HUDEP-2 (cell line): ENCODE measurements at regions not wholly inside any gene's neighbourhood (a gene's known extent, or its start where the extent isn't known, plus 50 kb on each side); places are given as distances from the start of the nearest gene placed in this dataset.

Source experiments
- DNase-seq, 76 experiments: peaks; one replicate each; lab custom pipeline; 2025; ENCODE audit not compliant: unreplicated experiment in 76 of 76; lab: John Stamatoyannopoulos, UW

DNA sequence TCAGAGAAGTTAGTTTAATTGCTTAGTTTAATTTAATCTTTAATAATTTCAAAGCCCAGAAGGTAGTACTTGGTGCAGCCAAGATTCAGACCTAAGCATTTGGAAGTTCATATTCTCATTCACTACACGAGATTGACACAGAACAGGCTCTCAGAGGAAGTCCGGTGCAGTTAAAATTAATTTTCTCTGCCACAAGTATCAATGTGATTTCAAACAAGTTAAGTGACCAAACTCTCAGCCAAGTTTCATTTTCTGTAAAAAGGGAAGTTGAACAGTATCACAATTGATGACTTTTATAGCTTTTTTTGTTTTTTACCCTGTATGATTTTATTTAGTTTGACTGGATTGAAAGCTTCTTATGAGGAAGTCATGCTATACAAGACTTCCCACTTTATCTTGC, 1494.9 kb upstream of the LRRTM3 start:
- DNase-seq, result no peak

DNA sequence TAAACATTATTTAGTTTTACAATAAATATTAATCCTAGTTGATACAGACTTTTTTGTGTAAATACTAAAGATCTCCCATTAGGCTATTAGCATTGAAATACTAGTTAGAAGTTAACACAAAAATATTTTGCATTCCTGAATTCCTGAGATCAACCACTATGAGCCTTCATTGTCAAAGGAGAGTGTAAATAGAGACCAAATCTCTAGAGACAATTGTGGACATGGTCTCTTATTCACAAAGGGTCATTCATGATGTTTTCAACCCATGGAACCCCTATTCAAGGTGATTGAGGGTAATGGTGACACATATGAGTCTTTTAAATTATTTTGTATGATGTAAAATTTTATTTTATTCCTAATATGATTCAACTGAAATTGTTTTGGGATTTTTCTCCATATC, 1454.8 kb upstream of the LRRTM3 start:
- DNase-seq, result no peak

DNA sequence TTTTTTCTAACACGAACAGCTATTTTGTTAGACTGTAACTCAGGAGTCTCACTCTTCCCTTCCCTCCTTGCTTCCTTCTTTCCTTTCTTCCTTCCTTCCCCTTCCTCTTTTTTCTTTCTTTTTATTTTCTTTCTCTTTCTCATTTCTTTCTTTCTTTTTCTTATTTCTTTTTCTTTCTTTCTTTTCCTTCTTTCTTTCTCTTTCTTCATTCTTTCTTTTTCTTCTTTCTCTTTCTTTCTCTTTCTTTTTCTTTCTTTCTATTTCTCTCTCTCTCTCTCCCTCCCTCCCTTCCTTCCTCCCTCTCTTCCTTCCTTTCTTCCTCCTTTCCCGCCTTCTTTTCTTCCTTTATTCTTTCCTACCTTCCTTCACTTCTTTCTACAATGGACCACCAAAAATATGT, 1443.0 kb upstream of the LRRTM3 start:
- no peak for DNase-seq

DNA sequence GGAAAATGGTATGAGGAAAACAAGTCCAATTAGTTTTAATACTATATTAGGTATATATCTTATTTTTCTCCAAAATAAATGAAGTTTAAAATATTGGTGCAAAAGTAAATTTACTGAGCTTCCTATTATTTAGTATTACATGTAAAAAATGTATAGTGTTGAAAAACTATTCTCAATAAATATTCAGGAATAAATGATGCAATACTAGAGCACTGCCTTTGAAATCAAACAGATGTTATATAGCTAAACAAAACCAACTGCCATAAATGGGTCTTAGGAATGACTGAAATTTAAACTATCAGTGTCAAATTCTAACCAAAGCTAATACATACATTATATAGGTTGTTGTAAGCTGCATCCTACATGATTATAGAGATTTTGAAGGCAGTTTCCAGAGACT, 1434.0 kb upstream of the LRRTM3 start:
- no peak for DNase-seq

DNA sequence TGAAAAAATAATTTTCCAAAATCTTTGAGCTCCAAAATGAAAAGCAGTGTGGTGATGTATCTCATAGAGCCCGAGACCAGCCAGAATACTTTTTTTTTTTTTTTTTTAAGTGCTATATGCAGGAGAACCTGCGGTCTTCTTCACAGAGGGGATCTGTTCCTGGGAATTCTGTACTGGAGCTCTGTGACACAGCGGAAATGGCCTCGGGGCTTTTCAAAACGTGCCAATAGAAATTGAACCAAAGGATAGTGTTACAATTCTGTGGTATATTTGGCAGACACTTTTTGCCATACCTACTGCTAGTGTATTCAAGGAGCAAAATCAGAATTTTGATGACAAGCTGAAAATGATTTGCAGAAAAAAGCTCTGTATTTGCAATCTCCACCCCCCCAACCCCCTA, 1429.3 kb upstream of the LRRTM3 start:
- DNase-seq, result no peak

DNA sequence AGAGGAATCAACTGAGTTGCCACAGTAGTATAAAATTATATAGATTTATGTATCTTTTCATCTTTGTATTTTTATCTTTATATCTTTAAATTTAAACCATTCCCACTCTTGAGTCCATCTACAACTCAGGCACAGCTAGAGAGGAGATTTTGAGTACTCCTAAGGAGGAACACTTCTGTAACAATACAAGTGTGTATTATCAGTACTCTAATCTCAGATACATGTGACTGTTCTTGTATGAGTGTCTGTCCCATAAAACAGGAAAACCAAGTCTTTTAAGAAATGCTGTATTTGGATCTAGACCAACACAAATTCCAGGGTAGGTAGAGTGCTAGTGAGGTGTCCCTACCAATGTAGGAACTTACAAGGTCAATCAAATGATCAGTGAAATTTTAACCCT, 1428.0 kb upstream of the LRRTM3 start:
- DNase-seq, result no peak

DNA sequence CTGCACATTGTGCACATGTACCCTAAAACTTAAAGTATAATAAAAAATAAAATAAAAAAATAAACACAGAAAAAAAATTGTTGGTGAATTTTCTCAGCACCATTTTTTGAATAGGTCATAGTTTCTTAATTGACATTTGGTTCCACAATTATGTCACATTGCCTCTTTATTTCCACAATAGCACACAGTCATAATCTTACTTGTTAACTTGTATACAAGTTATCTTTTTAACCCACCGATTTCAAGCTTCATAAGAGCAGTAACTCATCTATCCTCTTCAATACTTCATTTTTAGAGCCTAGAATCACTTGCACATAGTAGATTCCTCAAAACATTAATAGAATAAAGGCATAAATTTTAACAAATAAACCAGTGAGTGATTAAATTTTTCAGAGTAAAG, 1425.1 kb upstream of the LRRTM3 start:
- DNase-seq, result no peak

DNA sequence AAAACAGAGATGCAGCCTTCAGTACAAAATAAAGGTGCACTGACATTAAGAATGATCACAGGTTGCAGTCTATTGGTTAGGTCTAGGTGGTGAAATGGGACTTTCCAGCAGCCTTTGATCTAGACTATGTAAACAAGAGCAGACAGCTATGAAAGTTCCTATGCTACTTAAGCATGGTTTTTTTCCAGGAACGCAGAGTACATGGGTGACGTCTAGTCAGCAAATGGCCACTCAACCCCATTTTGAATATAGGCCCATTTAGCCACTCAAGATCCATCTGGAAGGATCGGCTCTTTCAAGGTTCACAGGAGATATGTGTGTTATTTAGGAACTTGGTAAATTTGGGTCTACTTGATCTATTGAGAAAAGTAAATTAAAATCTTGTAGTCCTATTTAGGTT, 1424.6 kb upstream of the LRRTM3 start:
- DNase-seq, result no peak

DNA sequence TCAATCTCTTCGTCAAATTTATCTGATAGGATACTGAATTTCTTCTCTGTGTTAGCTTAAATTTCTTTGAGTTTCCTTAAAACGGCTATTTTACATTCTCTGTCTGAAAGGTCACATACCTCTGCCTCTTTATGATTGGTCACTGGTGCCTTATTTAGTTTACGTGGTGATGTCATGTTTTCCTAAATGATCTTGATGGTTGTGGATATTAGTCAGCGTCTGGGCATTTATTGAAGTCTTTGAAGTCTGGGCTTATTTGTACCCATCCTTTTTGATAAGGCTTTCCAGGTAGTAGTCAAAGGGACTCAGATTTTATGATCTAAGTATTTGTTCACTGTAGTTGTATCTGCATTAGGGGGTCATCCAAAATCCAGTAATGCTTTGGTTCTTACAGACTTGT, 1407.5 kb upstream of the LRRTM3 start:
- DNase-seq, result no peak

DNA sequence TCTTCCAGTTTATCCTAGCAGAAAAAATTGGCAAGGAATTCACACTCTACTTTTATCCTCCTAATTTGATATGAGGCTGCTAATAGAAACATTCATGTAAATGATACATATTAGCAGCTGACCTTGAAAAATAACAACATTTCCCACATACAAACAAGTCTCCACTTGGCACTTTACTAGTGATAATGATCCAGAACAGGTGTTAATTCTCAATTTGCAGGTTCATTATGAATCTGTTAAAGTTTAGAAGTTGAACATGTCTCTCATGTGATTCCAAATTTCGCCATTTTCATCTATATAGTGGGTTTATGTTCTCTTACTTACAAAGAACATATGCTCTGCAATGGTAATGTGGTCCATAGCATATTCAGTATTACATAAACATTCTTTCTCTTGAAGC, 1396.8 kb upstream of the LRRTM3 start:
- no peak for DNase-seq

DNA sequence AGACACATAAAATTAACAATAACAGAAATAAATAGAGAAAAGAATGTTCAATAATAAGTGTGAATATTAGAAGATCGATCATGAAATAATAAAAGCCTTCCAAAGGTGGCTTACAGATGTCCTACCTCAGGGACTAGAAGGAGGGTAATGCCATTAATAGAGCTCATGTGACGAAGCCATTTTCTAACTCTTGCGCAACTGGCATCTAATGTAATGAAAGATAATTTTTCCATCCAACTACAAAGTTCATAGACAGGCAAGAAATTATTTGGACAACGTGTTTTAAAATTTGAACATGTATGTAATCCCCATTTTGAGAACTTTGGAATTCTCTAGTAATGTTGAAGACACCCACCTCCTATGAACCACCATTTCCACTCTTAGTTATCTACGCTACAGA, 1394.3 kb upstream of the LRRTM3 start:
- DNase-seq, result no peak

DNA sequence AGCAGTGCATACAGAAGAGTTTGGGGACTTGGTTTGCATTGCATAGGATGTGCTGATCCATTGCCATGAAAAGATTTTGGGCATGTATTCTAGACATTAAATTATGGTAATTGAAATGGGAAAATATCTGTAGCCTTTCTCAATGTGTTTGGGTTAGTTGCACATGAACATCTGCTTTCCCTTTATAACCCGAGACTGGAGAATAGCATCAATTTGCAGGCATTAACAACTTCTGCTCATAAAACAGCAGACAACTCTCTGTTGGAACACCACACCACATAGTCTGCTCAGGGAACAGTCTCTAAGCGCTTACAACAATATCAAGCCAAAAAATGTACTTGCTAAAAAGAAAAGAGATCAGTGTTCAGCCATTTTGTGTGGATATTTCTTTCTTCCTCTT, 1391.1 kb upstream of the LRRTM3 start:
- no peak for DNase-seq

DNA sequence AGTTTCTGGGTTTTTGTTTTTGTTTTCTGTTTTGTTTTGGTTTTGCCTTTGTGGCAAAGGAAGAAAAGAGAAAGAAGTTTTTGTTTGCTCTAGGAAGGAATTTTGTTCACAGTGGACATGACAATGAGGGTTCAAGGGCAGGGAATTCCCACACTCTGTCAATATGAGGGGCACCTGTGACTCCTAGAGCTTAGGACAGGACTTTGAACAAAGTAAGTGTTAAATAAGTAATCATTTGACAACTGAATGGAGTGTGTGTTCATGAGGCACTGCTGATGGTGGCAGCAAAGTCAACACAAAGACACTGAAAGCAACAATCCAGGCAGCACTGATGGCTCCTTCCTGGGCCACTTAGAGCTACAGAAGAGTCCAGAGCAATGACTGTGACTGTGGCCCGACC, 1381.1 kb upstream of the LRRTM3 start:
- DNase-seq, result no peak

DNA sequence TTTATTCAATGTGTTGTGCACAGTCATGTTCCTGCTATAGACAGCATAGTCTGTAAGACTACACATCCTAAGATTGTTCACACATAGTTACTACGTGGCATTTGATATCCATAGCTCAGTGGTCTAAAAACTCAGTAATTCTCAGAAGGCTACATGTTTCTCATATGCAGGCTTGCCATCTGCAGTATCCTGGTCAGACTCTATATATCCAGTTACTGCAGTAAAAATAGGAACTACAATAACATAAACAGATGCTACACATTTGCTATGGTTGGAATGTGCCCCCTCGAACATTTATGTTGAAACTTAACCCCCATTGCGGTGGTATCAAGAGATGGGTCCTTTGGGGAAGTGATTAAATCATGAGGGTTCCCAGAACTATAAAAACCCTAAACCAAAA, 1377.8 kb upstream of the LRRTM3 start:
- no peak for DNase-seq

DNA sequence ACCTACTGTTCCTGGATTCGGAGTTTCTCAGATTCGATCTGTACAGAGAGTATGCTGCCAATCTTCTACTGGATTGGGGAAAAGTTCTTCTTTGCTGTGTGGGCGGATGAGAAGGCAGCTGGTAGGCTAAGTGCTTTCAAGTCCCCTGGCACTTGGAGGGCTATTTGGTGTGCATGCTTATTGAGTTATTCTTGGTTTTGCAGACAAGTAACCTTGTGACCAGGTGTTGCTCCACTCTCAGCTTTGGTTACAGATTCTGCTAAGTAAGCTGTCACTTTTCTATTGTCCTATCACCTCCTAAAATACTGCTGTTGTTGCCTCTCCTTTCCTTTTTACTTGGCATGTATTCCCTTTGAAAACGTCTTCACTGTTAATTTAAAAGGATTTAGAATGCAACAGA, 1375.1 kb upstream of the LRRTM3 start:
- no peak for DNase-seq

DNA sequence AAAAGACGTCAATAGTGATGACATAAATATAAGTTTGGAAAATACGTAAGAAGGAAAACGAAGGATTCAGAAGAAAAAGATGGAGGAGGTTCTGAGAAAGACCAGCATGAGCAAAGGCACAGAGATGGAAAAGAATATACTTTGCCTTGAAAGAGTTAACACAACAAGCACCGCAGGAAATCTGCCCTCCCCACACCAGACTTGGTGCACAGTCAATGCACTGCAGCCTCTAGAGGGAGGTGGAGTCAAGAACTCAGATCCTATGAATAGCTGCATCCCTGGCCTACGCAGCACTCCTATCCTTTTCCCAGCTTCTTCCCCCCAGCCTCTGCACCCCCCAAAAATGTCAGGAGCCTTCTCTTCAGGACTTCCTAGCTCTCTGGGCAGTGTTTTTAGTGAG, 1370.6 kb upstream of the LRRTM3 start:
- DNase-seq, result no peak

DNA sequence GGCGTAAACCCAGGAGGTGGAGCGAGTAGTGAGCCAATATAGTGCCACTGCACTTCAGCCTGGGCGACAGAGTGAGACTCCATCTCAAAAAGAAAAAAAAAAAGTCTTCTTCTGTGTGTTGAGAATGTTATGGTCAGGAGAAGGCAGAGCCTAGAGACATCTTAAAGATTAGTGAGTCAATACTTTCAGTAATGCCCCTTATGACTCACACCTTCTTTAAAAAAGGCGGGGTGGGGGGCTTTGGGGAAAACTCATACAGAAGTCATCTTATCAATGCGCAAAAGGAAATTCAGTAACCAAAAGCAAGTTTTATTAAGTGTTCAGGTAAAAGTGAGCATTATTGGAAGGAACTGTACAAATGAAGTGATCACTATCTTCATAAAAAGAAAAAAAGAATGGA, 1369.8 kb upstream of the LRRTM3 start:
- DNase-seq, result no peak

DNA sequence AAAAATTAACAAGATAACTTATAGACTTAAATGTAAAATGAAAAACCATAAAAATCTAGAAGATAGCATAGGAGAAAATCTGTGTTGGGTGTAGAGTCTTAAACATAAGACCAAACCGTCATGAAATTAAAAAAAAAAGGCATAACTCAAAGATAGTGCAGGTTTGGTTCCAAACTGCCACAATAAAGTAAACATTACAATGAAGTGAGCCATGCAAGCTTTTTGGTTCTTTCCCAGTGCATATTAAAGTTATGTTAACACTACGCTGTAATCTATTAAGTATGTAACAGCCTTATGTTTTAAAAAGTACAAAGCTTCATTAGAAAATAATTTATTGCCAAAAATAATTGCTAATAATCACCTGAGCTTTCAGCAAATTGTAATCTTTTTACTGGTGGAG, 1366.5 kb upstream of the LRRTM3 start:
- no peak for DNase-seq

DNA sequence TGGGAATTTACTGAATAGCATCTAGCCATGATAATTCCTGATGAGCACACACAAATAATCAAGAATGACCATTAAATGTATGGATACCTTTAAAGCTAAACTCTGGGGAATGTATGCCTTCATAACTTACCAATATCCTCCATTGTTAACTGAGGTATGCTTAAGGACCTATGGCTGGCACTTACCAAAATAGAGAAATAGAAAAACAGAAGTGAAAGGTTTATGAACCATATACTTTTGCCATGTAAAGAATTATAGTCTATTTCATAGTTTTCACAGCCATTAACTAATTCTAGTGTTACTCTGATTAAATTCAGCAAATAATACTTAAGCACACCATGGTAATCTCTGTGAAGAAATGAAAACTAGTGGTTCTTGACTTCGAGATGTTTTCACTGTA, 1360.6 kb upstream of the LRRTM3 start:
- DNase-seq, result no peak

DNA sequence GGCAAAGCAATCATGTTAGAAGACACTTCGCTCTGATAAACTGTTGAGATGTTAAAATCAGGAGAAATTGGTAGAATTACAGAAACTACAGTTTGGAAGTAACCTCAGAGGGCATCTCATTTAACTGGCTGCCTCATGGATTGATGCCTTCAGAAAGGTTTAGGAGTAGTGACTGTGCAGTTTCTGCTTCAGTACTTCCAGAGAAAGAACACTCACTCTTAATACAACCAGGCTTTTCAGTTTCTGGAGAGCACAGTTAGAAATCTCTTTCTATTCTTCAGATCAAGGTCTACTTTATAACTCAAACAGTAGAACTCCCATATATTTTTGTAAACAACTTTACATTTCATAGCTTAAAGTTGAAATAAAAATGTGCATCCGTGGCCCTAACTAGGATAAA, 1358.9 kb upstream of the LRRTM3 start:
- no peak for DNase-seq

DNA sequence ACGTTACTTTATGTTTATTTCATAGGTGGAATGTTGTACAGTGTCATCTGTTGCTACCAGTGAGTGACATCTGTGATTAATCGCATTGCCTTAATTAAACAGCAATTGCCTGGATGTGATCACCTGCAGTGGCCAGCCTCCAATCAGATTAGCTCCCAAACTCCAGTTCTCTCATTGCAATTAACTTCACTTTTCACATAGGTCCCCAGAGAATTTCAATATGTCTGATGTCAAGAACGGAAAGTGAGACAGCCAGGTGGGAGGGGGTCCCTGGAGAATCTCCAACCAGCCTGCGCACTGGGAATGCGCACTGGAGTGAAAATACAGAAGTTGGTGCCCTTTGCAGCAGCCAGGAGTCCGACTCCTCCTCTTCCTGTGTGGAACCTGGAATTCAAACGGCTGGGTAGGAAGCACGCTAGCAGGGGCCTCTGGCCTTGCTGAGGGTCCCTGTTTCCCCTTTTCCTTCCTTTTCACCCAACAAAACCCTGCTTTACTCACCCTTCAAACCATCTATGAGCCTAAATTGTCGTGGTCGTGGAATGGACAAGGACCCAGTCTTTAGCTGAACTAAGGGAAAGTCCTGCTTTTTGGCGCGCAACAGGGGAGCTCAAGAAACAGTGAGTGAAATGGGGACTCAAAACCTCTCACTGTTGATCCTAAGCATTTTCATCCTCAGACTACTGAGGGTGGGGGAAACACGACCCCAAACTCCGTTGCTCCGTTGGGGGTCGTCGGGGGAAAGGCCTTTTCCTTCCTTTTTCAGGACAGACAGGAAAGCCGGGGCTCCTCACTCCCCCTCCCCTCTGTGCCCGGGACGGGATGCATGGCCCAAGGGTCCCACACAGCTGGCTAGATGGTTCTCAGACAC, 1355.5 kb upstream of the LRRTM3 start:
- DNase-seq, result no peak

DNA sequence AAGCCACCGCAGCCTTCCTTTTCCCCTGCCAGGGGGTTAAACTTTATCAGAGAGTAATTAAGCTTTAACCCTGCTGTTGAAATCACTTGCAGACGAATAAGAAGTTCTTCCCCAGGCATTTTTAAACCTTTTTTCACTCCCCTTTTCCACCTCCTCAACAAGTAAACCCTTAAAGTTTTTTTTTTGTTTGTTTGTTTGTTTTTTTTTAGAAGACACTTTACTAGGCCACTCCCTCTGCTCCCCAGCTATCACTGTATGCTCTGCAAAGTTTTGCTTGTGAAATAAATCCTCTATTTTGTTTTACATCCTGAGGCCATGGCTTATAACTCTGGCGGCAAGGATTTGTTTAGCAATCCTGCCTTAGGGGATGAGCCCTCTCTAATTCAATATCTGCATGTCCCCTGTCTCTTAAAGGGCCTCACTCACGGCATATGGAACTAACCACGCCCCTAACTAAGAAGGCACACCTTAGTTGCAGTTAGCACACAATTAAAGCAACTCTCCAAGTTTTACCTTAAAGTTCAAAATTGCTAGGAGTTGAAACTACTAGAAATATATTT, 1354.7 kb upstream of the LRRTM3 start:
- no peak for DNase-seq
